ENCODE measurements at regions not wholly inside any gene's neighbourhood (a gene's known extent, or its start where the extent isn't known, plus 50 kb on each side); places are given as distances from the start of the nearest gene placed in this dataset.
A peak's percentile ranks its signal among the peaks of the same experiment; 100 is the strongest.

GRCh38 chr5:154606246-154606645 lies 128.2 kb upstream of the HAND1 start:
- intact Hi-C loops (cut with micrococcal nuclease) = no loop called here
- no peaks in the 10 kb centered on the region for H3K9me2 ChIP-seq (replicated peaks; ENCODE audit: low read length)

GRCh38 chr5:154603953-154604679 lies 126.1 kb upstream of the HAND1 start:
- CTCF ChIA-PET = no interaction called here
- Histone ChIP-seq H4K20me1 (ENCODE audit: low read length) (no peaks in the 10 kb centered on the region), H3K4me1 (ENCODE audit: insufficient read depth, low read length) (no peaks in the 10 kb centered on the region), H3K36me3 (ENCODE audit: low read depth, low read length) (no peaks in the 10 kb centered on the region), H3F3A (ENCODE audit: low read length, unreplicated experiment) (no peaks in the 10 kb centered on the region), H3K9ac (ENCODE audit: low read length) (no peak overlapping the region), H3K9me3 (ENCODE audit: low read length) (no peaks in the 10 kb centered on the region), H3K27me3 (ENCODE audit: low read length) (no peaks in the 10 kb centered on the region), H2AFZ (ENCODE audit: low read length) (0 out of 2 replicates have a peak overlapping the region, but pooled peaks have one; percentile 18), H3K79me2 (ENCODE audit: low read length) (no peaks in the 10 kb centered on the region), H3K27ac (ENCODE audit: low read length) (no peak overlapping the region), H3K4me2 (ENCODE audit: low read length) (peak overlapping the region; percentile 25), H3K4me3 (ENCODE audit: low read length) (no peak overlapping the region), H3K9me2 (replicated peaks; ENCODE audit: low read length) (no peaks in the 10 kb centered on the region)
- TF ChIP-seq EZH2phosphoT487 (IDR thresholded peaks at IDR 0.05; ENCODE audit: borderline replicate concordance, low read length) = no peak
- no peak for TF ChIP-seq CTCF (conservative IDR thresholded peaks at IDR 0.05; ENCODE audit: low read depth, low read length)
- no peak for TF ChIP-seq EZH2 (IDR thresholded peaks at IDR 0.05; ENCODE audit: low read length, unreplicated experiment)
- intact Hi-C loops (cut with micrococcal nuclease) = no loop called here
- ATAC-seq (0 out of 2 replicates have a peak, but pooled peaks have one; percentile 22), DNase-seq (peak; percentile 20)
- POLR2A ChIA-PET (ENCODE audit: unreplicated experiment) = no interaction called here
- BruUV-seq (replicated peaks) = no TSS peak

More at GRCh38 chr5:154606246-154606645, 128.2 kb upstream of the HAND1 start:
- peaks cover 6% of the 10 kb centered on the region; the same call in 1 of the 2 replicates for H3K4me1 ChIP-seq (ENCODE audit: insufficient read depth, low read length)
- no peak overlapping the region for H3K9ac ChIP-seq (ENCODE audit: low read length)
- no peak overlapping the region for H2AFZ ChIP-seq (ENCODE audit: low read length)
- H3K4me3 ChIP-seq (ENCODE audit: low read length) = no peak overlapping the region
- no peaks in the 10 kb centered on the region for H3K79me2 ChIP-seq (ENCODE audit: low read length)
- H3K27ac ChIP-seq (ENCODE audit: low read length) = no peak overlapping the region
- no peaks in the 10 kb centered on the region for H3F3A ChIP-seq (ENCODE audit: low read length, unreplicated experiment)
- H3K27me3 ChIP-seq (ENCODE audit: low read length) = peaks cover 6% of the 10 kb centered on the region; the same call in 1 of the 2 replicates
- ChIA-PET POLR2A (ENCODE audit: unreplicated experiment) (no interaction called here), CTCF (no interaction called here)
- no peak for TF ChIP-seq CTCF (conservative IDR thresholded peaks at IDR 0.05; ENCODE audit: low read depth, low read length)
- TF ChIP-seq EZH2phosphoT487 (IDR thresholded peaks at IDR 0.05; ENCODE audit: borderline replicate concordance, low read length) = no peak
- TF ChIP-seq EZH2 (IDR thresholded peaks at IDR 0.05; ENCODE audit: low read length, unreplicated experiment) = no peak
- DNase-seq (peak; percentile 32), ATAC-seq (no peak)
- no peaks in the 10 kb centered on the region for H4K20me1 ChIP-seq (ENCODE audit: low read length)
- no TSS peak for BruUV-seq (replicated peaks)
- H3K36me3 ChIP-seq (ENCODE audit: low read depth, low read length) = no peaks in the 10 kb centered on the region
- no peaks in the 10 kb centered on the region for H3K9me3 ChIP-seq (ENCODE audit: low read length)
- H3K4me2 ChIP-seq (ENCODE audit: low read length) = no peak overlapping the region

GRCh38 chr5:154603485-154603884 lies 125.5 kb upstream of the HAND1 start:
- BruUV-seq (replicated peaks) = no TSS peak
- Histone ChIP-seq H3K9me3 (ENCODE audit: low read length) (no peaks in the 10 kb centered on the region), H3K36me3 (ENCODE audit: low read depth, low read length) (no peaks in the 10 kb centered on the region), H3K27ac (ENCODE audit: low read length) (no peak overlapping the region), H3F3A (ENCODE audit: low read length, unreplicated experiment) (no peaks in the 10 kb centered on the region), H4K20me1 (ENCODE audit: low read length) (no peaks in the 10 kb centered on the region), H3K4me1 (ENCODE audit: insufficient read depth, low read length) (no peaks in the 10 kb centered on the region), H2AFZ (ENCODE audit: low read length) (no peak overlapping the region), H3K9me2 (replicated peaks; ENCODE audit: low read length) (no peaks in the 10 kb centered on the region), H3K9ac (ENCODE audit: low read length) (no peak overlapping the region), H3K79me2 (ENCODE audit: low read length) (no peaks in the 10 kb centered on the region), H3K27me3 (ENCODE audit: low read length) (peaks cover 4% of the 10 kb centered on the region; the same call in 1 of the 2 replicates), H3K4me3 (ENCODE audit: low read length) (no peak overlapping the region), H3K4me2 (ENCODE audit: low read length) (no peak overlapping the region)
- TF ChIP-seq CTCF (conservative IDR thresholded peaks at IDR 0.05; ENCODE audit: low read depth, low read length) = no peak
- no peak for TF ChIP-seq EZH2 (IDR thresholded peaks at IDR 0.05; ENCODE audit: low read length, unreplicated experiment)
- TF ChIP-seq EZH2phosphoT487 (IDR thresholded peaks at IDR 0.05; ENCODE audit: borderline replicate concordance, low read length) = no peak
- no peak for ATAC-seq
- no peak for DNase-seq
- ChIA-PET CTCF (no interaction called here), POLR2A (ENCODE audit: unreplicated experiment) (no interaction called here)
- intact Hi-C loops (cut with micrococcal nuclease) = no loop called here
